CD4-positive, CD25-positive, alpha-beta regulatory T cell (primary cell): ENCODE measurements at regions not wholly inside any gene's neighbourhood (a gene's known extent, or its start where the extent isn't known, plus 50 kb on each side); places are given as distances from the start of the nearest gene placed in this dataset.
A peak's percentile ranks its signal among the peaks of the same experiment; 100 is the strongest.

Source experiments
- ATAC-seq, 2 donors: fragments of 150-1000 bp; cut with Tn5 transposase; one replicate each; pipeline ENCODE4 v1.10.0; 2021; ENCODE audit warnings: low read depth in 2 of 2, moderate number of reproducible peaks in 2 of 2, moderate library complexity in 1 of 2
- DNase-seq, 3 donors: peaks; one replicate each; pipeline versions ENCODE4 v3.0.0 to v3.0.0-alpha.2; 2012 to 2022; ENCODE audit warnings: mixed read lengths in 1 of 3
- H3K27ac ChIP-seq: one replicate; pipeline ENCODE4 v1.7.0; 2013; ENCODE audit warnings: mild to moderate bottlenecking, low read length; ENCODE audit not compliant: insufficient read depth, poor library complexity, severe bottlenecking
- H3K27me3 ChIP-seq: one replicate; pipeline ENCODE4 v1.7.0; 2013; ENCODE audit warnings: low read length; ENCODE audit not compliant: control insufficient read depth, insufficient read depth
- H3K36me3 ChIP-seq: one replicate; pipeline ENCODE4 v1.7.0; 2013; ENCODE audit warnings: mild to moderate bottlenecking, low read length, moderate library complexity; ENCODE audit not compliant: control insufficient read depth, insufficient read depth
- H3K4me1 ChIP-seq: 2 replicates; pipeline ENCODE4 v1.7.0; 2013; ENCODE audit warnings: mild to moderate bottlenecking, low read length; ENCODE audit not compliant: insufficient read depth, control insufficient read depth, poor library complexity, severe bottlenecking
- H3K4me3 ChIP-seq: one replicate; pipeline ENCODE4 v1.7.0; 2013; ENCODE audit warnings: low read depth, mild to moderate bottlenecking, low read length, moderate library complexity
- H3K9me3 ChIP-seq, 2 experiments: 1 replicate in 1 of 2; 2 replicates in 1 of 2; pipeline ENCODE4 v1.7.0; 2013; ENCODE audit warnings: low read length in 2 of 2, mild to moderate bottlenecking in 1 of 2, moderate library complexity in 1 of 2; ENCODE audit not compliant: control insufficient read depth in 2 of 2
- H3K27ac Mint-ChIP-seq, 3 donors: one replicate each; pipeline ENCODE4 v1.8.0; 2020 to 2022; ENCODE audit warnings: mild to moderate bottlenecking in 3 of 3, mixed read lengths in 3 of 3, moderate library complexity in 2 of 3
- H3K27me3 Mint-ChIP-seq: one replicate; pipeline ENCODE4 v1.8.0; 2022; ENCODE audit warnings: mild to moderate bottlenecking, mixed read lengths
- H3K36me3 Mint-ChIP-seq: one replicate; pipeline ENCODE4 v1.8.0; 2020; ENCODE audit warnings: mixed read lengths
- H3K4me1 Mint-ChIP-seq, 4 donors: one replicate each; pipeline ENCODE4 v1.8.0; 2020 to 2022; ENCODE audit warnings: mixed read lengths in 4 of 4, mild to moderate bottlenecking in 1 of 4
- H3K4me3 Mint-ChIP-seq, 4 donors: one replicate each; pipeline ENCODE4 v1.8.0; 2020 to 2022; ENCODE audit warnings: mild to moderate bottlenecking in 4 of 4, mixed read lengths in 4 of 4, moderate library complexity in 3 of 4
- H3K9me3 Mint-ChIP-seq, 7 donors: one replicate each; pipeline ENCODE4 v1.8.0; 2020 to 2022; ENCODE audit warnings: mixed read lengths in 7 of 7, mild to moderate bottlenecking in 3 of 7, moderate library complexity in 2 of 7

- no peak overlapping the region for H3K4me3 ChIP-seq
- no peaks in the 10 kb centered on the region for H3K27me3 ChIP-seq
- H3K4me1 ChIP-seq = no peaks in the 10 kb centered on the region
- H3K27me3 Mint-ChIP-seq = no peaks in the 10 kb centered on the region
- no peaks in the 10 kb centered on the region for H3K36me3 ChIP-seq
- H3K4me1 Mint-ChIP-seq = no peaks in the 10 kb centered on the region
- no peak for ATAC-seq
- H3K9me3 ChIP-seq = peaks cover 0 to 22% of the 10 kb centered on the region in 2 experiments
- no peak overlapping the region for H3K4me3 Mint-ChIP-seq
- no peak overlapping the region for H3K27ac Mint-ChIP-seq
- no peak for DNase-seq
- no peaks in the 10 kb centered on the region for H3K36me3 Mint-ChIP-seq
- no peak overlapping the region for H3K27ac ChIP-seq
- peaks cover 3 to 40% (median 15%) of the 10 kb centered on the region in 7 donors for H3K9me3 Mint-ChIP-seq
Measured at GRCh38 chr7:68119411-68119810, 1122.8 kb downstream of the TYW1 start.

- H3K27me3 ChIP-seq = no peaks in the 10 kb centered on the region
- Mint-ChIP-seq H3K27me3 (no peaks in the 10 kb centered on the region), H3K36me3 (no peaks in the 10 kb centered on the region), H3K9me3 (peaks cover 3 to 40% (median 15%) of the 10 kb centered on the region in 7 donors), H3K27ac (no peak overlapping the region), H3K4me3 (no peak overlapping the region), H3K4me1 (no peaks in the 10 kb centered on the region)
- H3K27ac ChIP-seq = no peak overlapping the region
- ATAC-seq = no peak
- H3K36me3 ChIP-seq = no peaks in the 10 kb centered on the region
- no peak for DNase-seq
- H3K4me3 ChIP-seq = no peak overlapping the region
- no peaks in the 10 kb centered on the region for H3K4me1 ChIP-seq
- H3K9me3 ChIP-seq = peaks cover 0 to 22% of the 10 kb centered on the region in 2 experiments
Measured at GRCh38 chr7:68121056-68121455, 1124.4 kb downstream of the TYW1 start.

DNA sequence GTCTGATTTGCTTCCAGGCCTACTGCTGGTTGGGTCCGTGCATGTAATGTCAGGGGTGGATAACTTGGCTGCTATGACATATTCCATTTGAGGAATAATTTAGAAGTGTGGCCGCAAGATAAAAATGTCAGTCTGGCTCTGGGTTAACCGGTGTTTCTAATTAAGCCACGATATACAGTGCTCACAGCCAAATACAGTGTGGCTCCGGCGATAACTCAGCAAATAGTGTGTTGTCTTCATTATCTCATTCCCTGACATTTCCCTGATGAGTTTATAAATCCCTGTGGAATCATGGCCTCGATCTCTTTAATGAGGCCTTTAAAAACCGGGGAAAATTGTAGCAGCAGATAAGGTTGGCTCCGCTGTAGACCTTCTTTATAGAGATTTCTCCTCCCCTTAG lies 1125.0 kb downstream of the TYW1 start:
- no peaks in the 10 kb centered on the region for H3K4me1 ChIP-seq
- H3K9me3 ChIP-seq = peaks cover 0 to 22% of the 10 kb centered on the region in 2 experiments
- DNase-seq (no peak), ATAC-seq (no peak)
- H3K36me3 ChIP-seq = no peaks in the 10 kb centered on the region
- no peaks in the 10 kb centered on the region for H3K27me3 ChIP-seq
- no peak overlapping the region for H3K4me3 ChIP-seq
- Mint-ChIP-seq H3K4me1 (no peaks in the 10 kb centered on the region), H3K36me3 (no peaks in the 10 kb centered on the region), H3K27ac (no peak overlapping the region), H3K27me3 (no peaks in the 10 kb centered on the region), H3K9me3 (peaks cover 2 to 40% (median 15%) of the 10 kb centered on the region in 7 donors), H3K4me3 (no peak overlapping the region)
- no peak overlapping the region for H3K27ac ChIP-seq

DNA sequence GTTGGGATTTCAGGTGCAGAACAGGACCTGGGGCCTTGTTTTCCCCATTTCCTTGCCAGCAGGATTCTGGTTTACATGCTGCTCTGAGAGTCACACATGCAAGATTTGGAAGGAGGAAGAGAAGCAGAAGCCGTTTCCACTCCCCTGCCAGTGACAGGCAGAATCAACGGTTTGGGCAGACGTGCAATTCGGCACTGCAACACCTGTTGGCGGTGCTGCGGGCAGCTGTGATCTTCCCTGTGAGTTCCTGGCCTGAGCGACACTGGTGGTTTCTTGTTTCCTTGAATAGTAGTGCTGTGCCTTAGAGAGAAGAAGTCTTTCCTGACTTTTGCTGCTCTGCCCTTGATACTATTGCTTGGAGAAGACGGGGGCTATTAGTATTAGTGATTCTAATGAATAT lies 1126.2 kb downstream of the TYW1 start:
- H3K4me1 ChIP-seq = no peaks in the 10 kb centered on the region
- Mint-ChIP-seq H3K36me3 (no peaks in the 10 kb centered on the region), H3K9me3 (peaks cover 2 to 39% (median 12%) of the 10 kb centered on the region in 7 donors), H3K4me3 (no peak overlapping the region), H3K27ac (no peak overlapping the region), H3K4me1 (no peaks in the 10 kb centered on the region), H3K27me3 (no peaks in the 10 kb centered on the region)
- no peak for DNase-seq
- no peak overlapping the region for H3K4me3 ChIP-seq
- H3K9me3 ChIP-seq = peaks cover 0 to 19% of the 10 kb centered on the region in 2 experiments
- H3K36me3 ChIP-seq = no peaks in the 10 kb centered on the region
- no peak overlapping the region for H3K27ac ChIP-seq
- H3K27me3 ChIP-seq = no peaks in the 10 kb centered on the region
- no peak for ATAC-seq

GRCh38 chr7:68125168-68125567 lies 1128.5 kb downstream of the TYW1 start:
- H3K9me3 ChIP-seq = peaks cover 0 to 4% of the 10 kb centered on the region in 2 experiments
- no peaks in the 10 kb centered on the region for H3K36me3 Mint-ChIP-seq
- H3K36me3 ChIP-seq = no peaks in the 10 kb centered on the region
- no peak overlapping the region for H3K27ac Mint-ChIP-seq
- no peaks in the 10 kb centered on the region for H3K27me3 ChIP-seq
- H3K4me3 Mint-ChIP-seq = no peak overlapping the region
- H3K4me3 ChIP-seq = no peak overlapping the region
- H3K27me3 Mint-ChIP-seq = no peaks in the 10 kb centered on the region
- no peaks in the 10 kb centered on the region for H3K4me1 Mint-ChIP-seq
- no peak overlapping the region for H3K27ac ChIP-seq
- H3K9me3 Mint-ChIP-seq = peaks cover 6 to 20% (median 14%) of the 10 kb centered on the region in 7 donors
- ATAC-seq (no peak), DNase-seq (no peak)
- no peaks in the 10 kb centered on the region for H3K4me1 ChIP-seq

DNA sequence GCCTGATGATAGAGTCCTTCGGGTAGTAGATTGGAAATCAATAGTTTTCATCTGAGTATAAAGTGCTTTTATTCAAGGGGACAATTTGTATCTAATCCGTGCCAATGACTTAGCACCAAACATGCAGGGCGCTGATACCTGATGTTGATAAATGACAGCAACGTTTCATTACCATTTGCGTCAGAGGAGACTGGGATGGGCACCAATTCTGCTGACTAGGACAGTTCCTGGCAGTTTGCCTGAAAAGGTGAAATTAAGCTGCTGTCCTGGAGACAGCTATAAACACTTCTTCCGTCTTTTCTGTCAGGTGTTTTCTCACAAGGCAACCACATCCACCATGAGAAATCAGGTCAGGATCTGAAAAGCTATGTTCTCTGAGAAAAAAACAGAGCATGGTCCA lies 1136.4 kb downstream of the TYW1 start:
- H3K27me3 Mint-ChIP-seq = no peaks in the 10 kb centered on the region
- no peaks in the 10 kb centered on the region for H3K4me1 Mint-ChIP-seq
- ATAC-seq = no peak
- no peak overlapping the region for H3K27ac ChIP-seq
- H3K36me3 ChIP-seq = no peaks in the 10 kb centered on the region
- H3K4me3 ChIP-seq = no peak overlapping the region
- no peaks in the 10 kb centered on the region for H3K36me3 Mint-ChIP-seq
- no peak overlapping the region for H3K27ac Mint-ChIP-seq
- H3K27me3 ChIP-seq = no peaks in the 10 kb centered on the region
- H3K9me3 Mint-ChIP-seq = peaks cover 3 to 15% (median 8%) of the 10 kb centered on the region in 7 donors
- H3K9me3 ChIP-seq = no peaks in the 10 kb centered on the region
- no peak for DNase-seq
- peak overlapping the region in 1 of 4 donors; percentile 28 for H3K4me3 Mint-ChIP-seq
- H3K4me1 ChIP-seq = no peaks in the 10 kb centered on the region

DNA sequence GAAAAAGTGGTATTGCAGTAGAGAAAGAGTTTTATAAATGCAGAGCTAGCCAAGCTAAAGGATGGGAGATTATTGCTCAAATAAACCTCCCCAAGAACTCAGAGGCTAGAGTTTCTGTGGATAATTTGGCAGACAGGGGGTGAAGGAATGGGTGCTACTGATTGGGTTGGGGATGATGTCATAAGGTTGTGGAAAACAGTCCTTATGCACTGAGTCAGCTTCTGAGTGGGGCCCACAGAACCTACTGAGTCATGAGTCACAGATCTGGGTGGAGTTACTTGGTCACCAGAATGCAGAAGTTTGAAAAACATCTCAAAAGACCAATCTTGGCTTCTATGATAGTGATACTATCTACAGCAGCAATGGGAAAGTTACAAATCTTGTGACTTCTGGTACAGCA lies 1146.7 kb downstream of the TYW1 start:
- DNase-seq (no peak), ATAC-seq (no peak)
- no peak overlapping the region for H3K4me3 Mint-ChIP-seq
- no peak overlapping the region for H3K4me3 ChIP-seq
- H3K4me1 ChIP-seq = no peaks in the 10 kb centered on the region
- no peaks in the 10 kb centered on the region for H3K36me3 ChIP-seq
- no peak overlapping the region for H3K27ac Mint-ChIP-seq
- H3K36me3 Mint-ChIP-seq = no peaks in the 10 kb centered on the region
- peaks cover 3 to 35% (median 11%) of the 10 kb centered on the region in 7 donors for H3K9me3 Mint-ChIP-seq
- no peak overlapping the region for H3K27ac ChIP-seq
- H3K27me3 ChIP-seq = no peaks in the 10 kb centered on the region
- no peaks in the 10 kb centered on the region for H3K27me3 Mint-ChIP-seq
- no peaks in the 10 kb centered on the region for H3K4me1 Mint-ChIP-seq
- peaks cover 0 to 19% of the 10 kb centered on the region in 2 experiments for H3K9me3 ChIP-seq

- H3K27ac ChIP-seq = no peak overlapping the region
Measured at GRCh38 chr7:68146983-68147382, 1150.3 kb downstream of the TYW1 start.

More at GRCh38 chr7:68146983-68147382, 1150.3 kb downstream of the TYW1 start:
- Mint-ChIP-seq H3K4me1 (no peaks in the 10 kb centered on the region), H3K4me3 (no peak overlapping the region), H3K9me3 (peaks cover 3 to 33% (median 6%) of the 10 kb centered on the region in 7 donors), H3K36me3 (no peaks in the 10 kb centered on the region), H3K27me3 (no peaks in the 10 kb centered on the region), H3K27ac (no peak overlapping the region)
- Histone ChIP-seq H3K27me3 (no peaks in the 10 kb centered on the region), H3K36me3 (no peaks in the 10 kb centered on the region), H3K9me3 (peaks cover 0 to 19% of the 10 kb centered on the region in 2 experiments), H3K4me3 (no peak overlapping the region), H3K4me1 (no peaks in the 10 kb centered on the region)
- DNase-seq (no peak), ATAC-seq (no peak)
